ENCODE measurements at regions not wholly inside any gene's neighbourhood (a gene's known extent, or its start where the extent isn't known, plus 50 kb on each side); places are given as distances from the start of the nearest gene placed in this dataset.

- no peak overlapping the region for H4K91ac ChIP-seq (ENCODE audit: insufficient read depth, low read depth, low read length)
- H3K23ac ChIP-seq (ENCODE audit: low read depth, low read length) = no peak overlapping the region
- in situ Hi-C loops (cut with MboI; ENCODE audit: low sequenced_read_pairs) (no loop called here), intact Hi-C loops (cut with micrococcal nuclease) (no loop called here), dilution Hi-C loops (cut with HindIII; ENCODE audit: low sequenced_read_pairs, unreplicated experiment) (no loop called here)
- no peak overlapping the region for H2BK120ac ChIP-seq (ENCODE audit: low read depth, low read length)
- H2AFZ ChIP-seq (replicated peaks; ENCODE audit: low read length, poor library complexity) = no peak overlapping the region
- no peaks in the 10 kb centered on the region for H4K20me1 ChIP-seq (ENCODE audit: insufficient read depth, low read length)
- no peak overlapping the region for H2AK5ac ChIP-seq (ENCODE audit: low read depth, low read length)
- no peak overlapping the region for H3K4me2 ChIP-seq (ENCODE audit: low read depth, low read length)
- no peak overlapping the region for H2BK15ac ChIP-seq (ENCODE audit: low read depth, low read length)
- H3K4me3 ChIP-seq (ENCODE audit: insufficient read depth, low read depth, low read length) = no peak overlapping the region
- H2BK20ac ChIP-seq (ENCODE audit: low read depth, low read length) = no peak overlapping the region
- DNase-seq (no peak), ATAC-seq (ENCODE audit: low read depth) (no peak)
- H3K27ac ChIP-seq (ENCODE audit: insufficient read depth, low read length) = no peak overlapping the region
- no peak overlapping the region for H3K56ac ChIP-seq (ENCODE audit: extremely low read depth, insufficient read depth, low read length)
- H4K8ac ChIP-seq (ENCODE audit: low read depth in 2 of 2, low read length in 2 of 2) = no peak overlapping the region
- H3K27me3 ChIP-seq (ENCODE audit: control insufficient read depth, insufficient read depth, low read length) = no peaks in the 10 kb centered on the region
- H3K9me3 ChIP-seq (ENCODE audit: control insufficient read depth, insufficient read depth, low read length) = no peaks in the 10 kb centered on the region
- BruUV-seq (replicated peaks) = no TSS peak
- H3K79me1 ChIP-seq (ENCODE audit: low read depth in 1 of 2, low read length in 2 of 2) = no peaks in the 10 kb centered on the region
- H3K4ac ChIP-seq (ENCODE audit: low read depth, low read length) = no peak overlapping the region
- H3K9me1 ChIP-seq (ENCODE audit: insufficient read depth, low read length) = no peaks in the 10 kb centered on the region
- ChIA-PET POLR2A (ENCODE audit: unreplicated experiment) (no interaction called here), CTCF (no interaction called here)
- TF ChIP-seq USF2 (IDR thresholded peaks at IDR 0.05; ENCODE audit: low read depth, low read length) (no peak), RAD21 (IDR thresholded peaks at IDR 0.05; ENCODE audit: low read length) (no peak)
- no peak overlapping the region for H2AK9ac ChIP-seq (replicated peaks; ENCODE audit: low read depth, low read length, poor library complexity)
- no peak overlapping the region for H3K9ac ChIP-seq (ENCODE audit: low read depth, low read length)
- H3K36me3 ChIP-seq (ENCODE audit: control insufficient read depth, insufficient read depth, low read length) = no peaks in the 10 kb centered on the region
- no peak overlapping the region for H3K18ac ChIP-seq (ENCODE audit: low read depth, low read length)
- no peak overlapping the region for H4K5ac ChIP-seq (ENCODE audit: low read depth, low read length)
- 71% methylated on average over 1 of the region's 5 CpGs; no CpG with 5 or more reads in 1 of the 2 experiments for WGBS, 2 experiments (ENCODE audit: extremely low coverage in 2 of 2, insufficient read length in 1 of 2)
- no peak overlapping the region for H3K14ac ChIP-seq (replicated peaks; ENCODE audit: low read depth, low read length)
- no peak overlapping the region for H2BK5ac ChIP-seq (ENCODE audit: low read depth, low read length, poor library complexity, severe bottlenecking)
- H3K4me1 ChIP-seq (ENCODE audit: control insufficient read depth, insufficient read depth, low read length) = no peaks in the 10 kb centered on the region
Observed at GRCh38 chr19:31478241-31478640, 129.0 kb upstream of the TSHZ3 start.

Data from IMR-90 (cell line).